Stimulated activated naive CD4-positive, alpha-beta T cell (primary cell): ENCODE measurements at regions not wholly inside any gene's neighbourhood (a gene's known extent, or its start where the extent isn't known, plus 50 kb on each side); places are given as distances from the start of the nearest gene placed in this dataset.
"Not testable (repeated sequence)": the region's sequence is repeated elsewhere in the genome, so short reads cannot be mapped to it uniquely, and the experiment has no call there.

ENCODE experiments used
- DNase-seq, 6 experiments: peaks; one replicate each; lab custom pipeline; 2025; lab: John Stamatoyannopoulos, UW

GRCh38 chr2:239833269-239834109 lies 191.7 kb downstream of the NDUFA10 start:
- no peak for DNase-seq

- no peak for DNase-seq
Measured at GRCh38 chr2:239832490-239833268, 192.5 kb downstream of the NDUFA10 start.

- no peak for DNase-seq
Measured at GRCh38 chr2:239831861-239832489, 193.2 kb downstream of the NDUFA10 start.

GRCh38 chr2:239831001-239831731 lies 194.0 kb downstream of the NDUFA10 start:
- DNase-seq = no peak

- no peak for DNase-seq
Measured at GRCh38 chr2:239830121-239831000, 194.8 kb downstream of the NDUFA10 start.

- DNase-seq = no peak
Measured at GRCh38 chr2:239829326-239829725, 195.8 kb downstream of the NDUFA10 start.

- not testable (repeated sequence) for DNase-seq
Measured at GRCh38 chr2:239828973-239829275, 196.2 kb downstream of the NDUFA10 start.

GRCh38 chr2:239828192-239828972 lies 196.8 kb downstream of the NDUFA10 start:
- DNase-seq = no peak

GRCh38 chr2:239827523-239827890 lies 197.6 kb downstream of the NDUFA10 start:
- no peak for DNase-seq

- DNase-seq = no peak
Measured at GRCh38 chr2:239826786-239827522, 198.2 kb downstream of the NDUFA10 start.

- no peak for DNase-seq
Measured at GRCh38 chr2:239826376-239826775, 198.8 kb downstream of the NDUFA10 start.

GRCh38 chr2:239825705-239825979 lies 199.5 kb downstream of the NDUFA10 start:
- no peak for DNase-seq

- DNase-seq = no peak
Measured at GRCh38 chr2:239824866-239825704, 200.1 kb downstream of the NDUFA10 start.

- DNase-seq = no peak
Measured at GRCh38 chr2:239824046-239824694, 201.0 kb downstream of the NDUFA10 start.

GRCh38 chr2:239822146-239822831 lies 202.9 kb downstream of the NDUFA10 start:
- DNase-seq = no peak

- DNase-seq = no peak
Measured at GRCh38 chr2:239821694-239822075, 203.5 kb downstream of the NDUFA10 start.

- no peak for DNase-seq
Measured at GRCh38 chr2:239820836-239821693, 204.1 kb downstream of the NDUFA10 start.
